ENCODE measurements at regions not wholly inside any gene's neighbourhood (a gene's known extent, or its start where the extent isn't known, plus 50 kb on each side); places are given as distances from the start of the nearest gene placed in this dataset.

DNA sequence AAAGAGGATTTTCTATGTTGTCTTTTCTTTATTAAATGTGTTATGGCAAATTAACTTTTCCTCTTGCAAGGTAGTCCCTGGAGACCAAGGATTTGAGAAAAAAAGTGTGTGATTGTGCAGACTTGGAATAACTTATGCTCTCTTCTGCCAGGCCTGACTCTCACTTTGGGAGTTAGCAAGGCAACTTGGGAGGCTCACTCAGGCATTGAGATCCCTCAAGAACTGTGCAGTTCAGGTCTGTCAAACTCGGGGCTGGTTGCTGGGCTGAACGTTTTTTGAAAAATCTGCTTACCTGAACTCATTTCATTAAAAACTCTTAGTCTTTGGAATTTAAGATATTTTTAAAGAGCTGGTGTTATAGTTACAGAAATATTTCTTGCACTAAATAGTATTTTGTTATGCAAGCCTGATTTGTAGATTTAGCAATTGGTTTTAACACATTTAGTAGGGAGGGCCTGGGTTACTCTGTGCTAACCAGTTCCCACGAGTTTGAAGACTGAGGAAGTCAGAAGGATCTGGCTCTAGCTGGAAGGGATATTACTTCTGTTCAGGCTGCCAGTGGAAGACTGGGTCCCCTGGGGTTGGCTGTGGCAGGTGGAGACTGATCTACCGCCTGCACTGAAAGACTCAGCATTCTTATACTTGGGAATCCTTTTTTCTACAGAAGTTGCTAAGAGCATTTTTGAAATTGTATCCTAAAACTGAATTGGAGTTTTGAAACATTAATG lies 150.4 kb upstream of the PCSK5 start:
- TF ChIP-seq, protein P1, sequence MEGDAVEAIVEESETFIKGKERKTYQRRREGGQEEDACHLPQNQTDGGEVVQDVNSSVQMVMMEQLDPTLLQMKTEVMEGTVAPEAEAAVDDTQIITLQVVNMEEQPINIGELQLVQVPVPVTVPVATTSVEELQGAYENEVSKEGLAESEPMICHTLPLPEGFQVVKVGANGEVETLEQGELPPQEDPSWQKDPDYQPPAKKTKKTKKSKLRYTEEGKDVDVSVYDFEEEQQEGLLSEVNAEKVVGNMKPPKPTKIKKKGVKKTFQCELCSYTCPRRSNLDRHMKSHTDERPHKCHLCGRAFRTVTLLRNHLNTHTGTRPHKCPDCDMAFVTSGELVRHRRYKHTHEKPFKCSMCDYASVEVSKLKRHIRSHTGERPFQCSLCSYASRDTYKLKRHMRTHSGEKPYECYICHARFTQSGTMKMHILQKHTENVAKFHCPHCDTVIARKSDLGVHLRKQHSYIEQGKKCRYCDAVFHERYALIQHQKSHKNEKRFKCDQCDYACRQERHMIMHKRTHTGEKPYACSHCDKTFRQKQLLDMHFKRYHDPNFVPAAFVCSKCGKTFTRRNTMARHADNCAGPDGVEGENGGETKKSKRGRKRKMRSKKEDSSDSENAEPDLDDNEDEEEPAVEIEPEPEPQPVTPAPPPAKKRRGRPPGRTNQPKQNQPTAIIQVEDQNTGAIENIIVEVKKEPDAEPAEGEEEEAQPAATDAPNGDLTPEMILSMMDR (IDR thresholded peaks at IDR 0.05; ENCODE audit: low read depth, low read length): no peak
- no peak overlapping the region for H3K4me3 ChIP-seq (ENCODE audit: low read depth, low read length)
- in situ Hi-C loops (cut with HindIII; ENCODE audit: low sequenced_read_pairs): no loop called here
- no peak for DNase-seq (ENCODE audit: low read depth, low spot score)

GRCh38 chr9:75743855-75744254 lies 146.6 kb upstream of the PCSK5 start:
- in situ Hi-C loops (cut with HindIII; ENCODE audit: low sequenced_read_pairs): no loop called here

GRCh38 chr9:75754080-75754479 lies 136.4 kb upstream of the PCSK5 start:
- no peak overlapping the region for H3K4me3 ChIP-seq (ENCODE audit: low read depth, low read length)
- TF ChIP-seq, protein P1 (IDR thresholded peaks at IDR 0.05; ENCODE audit: low read depth, low read length): no peak
- DNase-seq (ENCODE audit: low read depth, low spot score): no peak
- in situ Hi-C loops (cut with HindIII; ENCODE audit: low sequenced_read_pairs): no loop called here

More at GRCh38 chr9:75743855-75744254, 146.6 kb upstream of the PCSK5 start:
- no peak overlapping the region for H3K4me3 ChIP-seq (ENCODE audit: low read depth, low read length)
- no peak for DNase-seq (ENCODE audit: low read depth, low spot score)
- TF ChIP-seq, protein P1 (IDR thresholded peaks at IDR 0.05; ENCODE audit: low read depth, low read length): no peak

DNA sequence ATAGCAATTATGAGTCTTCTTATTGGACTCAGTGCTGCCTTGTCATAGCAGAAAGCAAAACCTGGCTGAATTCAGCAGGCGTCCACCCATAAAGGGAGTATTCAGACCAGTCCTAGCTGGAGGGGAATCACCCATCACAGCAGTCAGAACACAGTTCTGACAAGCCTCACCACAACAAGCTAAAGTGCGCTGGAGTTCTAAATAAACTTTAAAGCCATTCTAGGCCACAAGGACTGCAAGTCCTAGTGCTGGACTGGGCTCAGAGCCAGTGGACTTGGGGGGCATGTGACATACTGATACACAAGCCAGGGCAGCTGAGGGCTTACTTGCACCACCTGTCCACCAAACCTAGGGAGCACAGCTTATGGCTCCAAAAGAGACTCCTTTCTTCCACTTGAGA lies 115.3 kb upstream of the PCSK5 start:
- no peak for DNase-seq (ENCODE audit: low read depth, low spot score)
- no peak overlapping the region for H3K4me3 ChIP-seq (ENCODE audit: low read depth, low read length)
- TF ChIP-seq, protein P1 (IDR thresholded peaks at IDR 0.05; ENCODE audit: low read depth, low read length): no peak
- in situ Hi-C loops (cut with HindIII; ENCODE audit: low sequenced_read_pairs): no loop called here

DNA sequence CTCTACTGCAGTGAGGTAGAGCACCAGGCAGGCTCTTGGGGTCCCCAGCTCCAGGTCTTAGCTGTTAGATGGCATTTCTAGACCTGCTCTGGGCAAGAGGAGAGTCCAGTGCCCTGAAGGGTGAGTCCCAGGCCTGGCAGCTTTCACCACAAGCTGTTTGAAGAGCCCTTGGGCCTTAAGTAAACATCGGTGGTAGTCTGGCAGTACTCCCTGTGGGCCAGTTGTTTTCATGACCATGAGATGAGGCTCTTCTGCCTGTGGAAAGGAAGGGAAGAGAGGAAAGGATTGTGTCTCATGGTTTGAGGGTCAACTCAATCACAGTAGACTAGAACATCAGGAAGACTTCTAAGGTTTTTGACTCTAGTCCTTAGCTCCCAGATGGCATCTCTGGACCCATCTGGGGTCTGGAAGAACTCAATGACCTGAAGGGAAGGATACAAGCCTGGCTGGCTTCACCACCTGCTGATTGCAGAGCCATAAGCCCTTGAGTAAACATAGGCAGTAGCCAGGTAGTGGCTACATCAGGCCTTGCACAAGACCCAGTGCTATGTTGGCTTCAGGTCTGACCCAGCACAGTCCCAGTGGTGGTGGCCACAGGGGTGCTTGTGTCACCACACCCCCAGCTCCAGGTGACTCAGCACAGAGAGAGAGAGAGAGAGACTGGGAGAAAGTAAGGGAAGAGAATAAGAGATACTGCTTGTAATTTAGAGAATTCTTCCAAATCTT lies 114.3 kb upstream of the PCSK5 start:
- no peak overlapping the region for H3K4me3 ChIP-seq (ENCODE audit: low read depth, low read length)
- TF ChIP-seq, protein P1 (IDR thresholded peaks at IDR 0.05; ENCODE audit: low read depth, low read length): no peak
- no peak for DNase-seq (ENCODE audit: low read depth, low spot score)
- in situ Hi-C loops (cut with HindIII; ENCODE audit: low sequenced_read_pairs): no loop called here

DNA sequence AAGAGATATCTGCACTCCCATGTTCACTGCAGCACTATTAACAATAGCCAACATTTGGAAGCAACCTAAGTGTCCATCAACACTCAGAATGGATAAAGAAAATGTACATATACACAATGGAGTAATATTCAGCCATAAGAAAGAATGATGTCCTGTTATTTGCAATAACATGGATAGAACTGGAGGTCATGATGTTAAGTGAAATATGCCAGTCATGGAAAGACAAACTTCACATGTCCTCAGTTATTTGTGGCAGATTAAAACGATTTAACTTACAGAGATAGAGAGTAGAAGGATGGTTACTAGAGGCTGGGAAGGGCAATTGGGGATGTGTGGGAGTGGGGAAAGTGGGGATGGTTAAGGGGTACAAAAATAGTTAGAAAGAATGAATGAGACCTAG lies 110.3 kb upstream of the PCSK5 start:
- H3K4me3 ChIP-seq (ENCODE audit: low read depth, low read length): no peak overlapping the region
- in situ Hi-C loops (cut with HindIII; ENCODE audit: low sequenced_read_pairs): no loop called here
- TF ChIP-seq, protein P1 (IDR thresholded peaks at IDR 0.05; ENCODE audit: low read depth, low read length): no peak
- no peak for DNase-seq (ENCODE audit: low read depth, low spot score)
